HCEC 1CT (cell line): ENCODE measurements at regions not wholly inside any gene's neighbourhood (a gene's known extent, or its start where the extent isn't known, plus 50 kb on each side); places are given as distances from the start of the nearest gene placed in this dataset.

Experiments
- DNase-seq: peaks from one replicate; pipeline ENCODE4 v3.0.0-alpha.2; 2017

DNA sequence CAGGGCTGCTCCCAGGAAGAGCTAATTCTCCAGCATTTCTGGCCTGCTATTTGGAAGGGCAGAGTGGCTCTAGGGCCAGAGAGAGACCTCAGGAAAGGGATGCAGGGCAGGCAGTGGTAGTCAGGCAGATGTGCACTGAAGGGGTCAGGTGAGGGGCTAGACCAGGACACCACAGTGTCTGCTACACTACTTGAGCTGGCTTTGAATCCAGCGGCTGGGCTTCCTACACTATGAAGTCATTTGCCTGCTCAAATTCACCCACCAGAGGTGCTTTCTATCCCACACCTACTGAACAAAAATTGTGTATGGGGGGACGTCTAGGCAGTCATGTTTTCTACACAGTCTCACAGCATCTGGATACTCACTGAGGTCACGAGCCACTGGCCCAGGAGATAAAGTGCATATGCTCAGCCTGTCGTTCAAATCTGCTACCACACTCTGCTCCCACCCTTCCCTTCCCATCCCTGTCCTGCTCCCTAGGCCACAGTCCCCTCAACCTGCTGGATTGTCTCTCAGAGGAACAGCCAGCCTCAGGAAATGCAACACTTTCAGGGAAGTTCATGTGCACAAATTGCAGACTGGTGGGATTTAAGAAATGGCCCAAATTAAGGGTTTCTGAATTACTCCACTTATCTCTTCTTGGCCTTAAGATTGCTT is 49.9 kb upstream of the SLC6A11 start:
- DNase-seq = no peak
